CD4-positive, alpha-beta T cell treated with Interleukin-17A for 4 hours (primary cell): ENCODE measurements at regions not wholly inside any gene's neighbourhood (a gene's known extent, or its start where the extent isn't known, plus 50 kb on each side); places are given as distances from the start of the nearest gene placed in this dataset.
A peak's percentile ranks its signal among the peaks of the same experiment; 100 is the strongest.
"Not testable (repeated sequence)": the region's sequence is repeated elsewhere in the genome, so short reads cannot be mapped to it uniquely, and the experiment has no call there.

Source experiments
- DNase-seq: peaks from one replicate; pipeline ENCODE4 v3.0.0-alpha.2; 2020; ENCODE audit warnings: mixed read lengths

GRCh38 chr15:75100679-75101078 is 77.3 kb downstream of the PPCDC start:
- no peak for DNase-seq

- DNase-seq: peak; percentile 6
Observed at GRCh38 chr15:75104804-75105557, 81.6 kb downstream of the PPCDC start.

- no peak for DNase-seq
Observed at GRCh38 chr15:75107516-75107907, 84.1 kb downstream of the PPCDC start.

- peak; percentile 53 for DNase-seq
Observed at GRCh38 chr15:75107908-75108838, 84.8 kb downstream of the PPCDC start.

GRCh38 chr15:75109021-75109735 is 85.8 kb downstream of the PPCDC start:
- DNase-seq: no peak

GRCh38 chr15:75109736-75110130 is 86.3 kb downstream of the PPCDC start:
- no peak for DNase-seq

GRCh38 chr15:75112278-75112847 is 89.0 kb downstream of the PPCDC start:
- no peak for DNase-seq

- no peak for DNase-seq
Observed at GRCh38 chr15:75112848-75113492, 88.7 kb upstream of the C15orf39 start.

- DNase-seq: no peak
Observed at GRCh38 chr15:75114327-75114726, 87.4 kb upstream of the C15orf39 start.

- DNase-seq: no peak
Observed at GRCh38 chr15:75114796-75115195, 86.9 kb upstream of the C15orf39 start.

- not testable (repeated sequence) for DNase-seq
Observed at GRCh38 chr15:75115411-75115913, 86.2 kb upstream of the C15orf39 start.

GRCh38 chr15:75116143-75116542 is 85.5 kb upstream of the C15orf39 start:
- DNase-seq: not testable (repeated sequence)

- DNase-seq: no peak
Observed at GRCh38 chr15:75117993-75118392, 83.7 kb upstream of the C15orf39 start.

- not testable (repeated sequence) for DNase-seq
Observed at GRCh38 chr15:75119312-75119711, 82.4 kb upstream of the C15orf39 start.

- DNase-seq: no peak
Observed at GRCh38 chr15:75121491-75121890, 80.2 kb upstream of the C15orf39 start.

GRCh38 chr15:75123395-75123794 is 78.3 kb upstream of the C15orf39 start:
- DNase-seq: no peak

GRCh38 chr15:75124278-75124677 is 77.4 kb upstream of the C15orf39 start:
- DNase-seq: not testable (repeated sequence)

- no peak for DNase-seq
Observed at GRCh38 chr15:75125935-75126334, 75.7 kb upstream of the C15orf39 start.

GRCh38 chr15:75126864-75127580 is 74.7 kb upstream of the C15orf39 start:
- no peak for DNase-seq

GRCh38 chr15:75129788-75130187 is 71.9 kb upstream of the C15orf39 start:
- DNase-seq: no peak

- no peak for DNase-seq
Observed at GRCh38 chr15:75131269-75131643, 70.4 kb upstream of the C15orf39 start.
